Fibroblast of villous mesenchyme (primary cell): ENCODE measurements at regions not wholly inside any gene's neighbourhood (a gene's known extent, or its start where the extent isn't known, plus 50 kb on each side); places are given as distances from the start of the nearest gene placed in this dataset.
"Not testable (repeated sequence)": the region's sequence is repeated elsewhere in the genome, so short reads cannot be mapped to it uniquely, and the experiment has no call there.

ENCODE experiments used
- DNase-seq: peaks from one replicate; pipeline ENCODE4 v3.0.0-alpha.2; 2010; ENCODE audit warnings: low read depth
- H3K4me3 ChIP-seq: 2 replicates; pipeline ENCODE4 v1.5.1; 2011; ENCODE audit warnings: low read depth, mild to moderate bottlenecking, low read length
- CTCF ChIP-seq: IDR thresholded peaks from 2 replicates; pipeline ENCODE4 v1.5.1; 2012; ENCODE audit warnings: low read depth, mild to moderate bottlenecking, low read length; ENCODE audit not compliant: insufficient read depth

GRCh38 chr4:17013382-17014006 lies 115.0 kb upstream of the LDB2 start:
- no peak for DNase-seq
- no peak for TF ChIP-seq CTCF
- no peak overlapping the region for H3K4me3 ChIP-seq

GRCh38 chr4:17012451-17012850 lies 114.0 kb upstream of the LDB2 start:
- no peak overlapping the region for H3K4me3 ChIP-seq
- no peak for DNase-seq
- TF ChIP-seq CTCF, result no peak

GRCh38 chr4:17010426-17011087 lies 112.1 kb upstream of the LDB2 start:
- no peak for TF ChIP-seq CTCF
- no peak for DNase-seq
- no peak overlapping the region for H3K4me3 ChIP-seq

- no peak for DNase-seq
- H3K4me3 ChIP-seq, result no peak overlapping the region
- TF ChIP-seq CTCF, result no peak
Observed at GRCh38 chr4:17009871-17010367, 111.5 kb upstream of the LDB2 start.

- no peak overlapping the region for H3K4me3 ChIP-seq
- TF ChIP-seq CTCF, result no peak
- no peak for DNase-seq
Observed at GRCh38 chr4:17008834-17009345, 110.4 kb upstream of the LDB2 start.

- H3K4me3 ChIP-seq, DNase-seq: not testable (repeated sequence)
Observed at GRCh38 chr4:17003606-17004392, 105.4 kb upstream of the LDB2 start.

- peak; percentile 17 for DNase-seq
- H3K4me3 ChIP-seq, result no peak overlapping the region
- TF ChIP-seq CTCF, result no peak
Observed at GRCh38 chr4:16995451-16995850, 97.0 kb upstream of the LDB2 start.
